CD14-positive monocyte (primary cell): ENCODE measurements at regions not wholly inside any gene's neighbourhood (a gene's known extent, or its start where the extent isn't known, plus 50 kb on each side); places are given as distances from the start of the nearest gene placed in this dataset.

ENCODE experiments used
- DNase-seq, 3 donors: peaks; one replicate each; pipeline ENCODE4 v3.0.0-alpha.2; 2011 to 2022
- H2AFZ ChIP-seq: 2 replicates; pipeline ENCODE4 v1.6.0; 2012; ENCODE audit warnings: mild to moderate bottlenecking, low read depth, low read length, inconsistent platforms; ENCODE audit not compliant: insufficient read depth, poor library complexity, severe bottlenecking
- H3K27ac ChIP-seq, 2 donors: 1 replicate in 1 of 2; 2 replicates in 1 of 2; pipeline ENCODE4 v1.5.1; 2012 to 2013; ENCODE audit warnings: low read length in 2 of 2, control low read depth in 1 of 2, inconsistent platforms in 1 of 2, low read depth in 1 of 2, mild to moderate bottlenecking in 1 of 2
- H3K27me3 ChIP-seq, 2 donors: one replicate each; pipeline versions ENCODE4 v1.6.0 to v1.6.1; 2011 to 2013; ENCODE audit warnings: low read length in 2 of 2; ENCODE audit not compliant: control insufficient read depth in 2 of 2, insufficient read depth in 2 of 2
- H3K36me3 ChIP-seq, 2 donors: replicated peaks in 1 of 2; 1 replicate in 1 of 2; 2 replicates in 1 of 2; pipeline versions ENCODE4 v1.5.1 to v1.6.1; 2012 to 2013; ENCODE audit warnings: low read length in 2 of 2, control low read depth in 1 of 2, inconsistent platforms in 1 of 2, mild to moderate bottlenecking in 1 of 2; ENCODE audit not compliant: insufficient read depth in 2 of 2, control insufficient read depth in 1 of 2
- H3K4me1 ChIP-seq, 2 donors: 1 replicate in 1 of 2; 2 replicates in 1 of 2; pipeline versions ENCODE4 v1.5.1 to v1.6.1; 2012 to 2013; ENCODE audit warnings: low read length in 2 of 2, control low read depth in 1 of 2, inconsistent platforms in 1 of 2, mild to moderate bottlenecking in 1 of 2, moderate library complexity in 1 of 2; ENCODE audit not compliant: insufficient read depth in 2 of 2, control insufficient read depth in 1 of 2
- H3K4me2 ChIP-seq: replicated peaks from 2 replicates; pipeline ENCODE3; 2012; ENCODE audit warnings: low read length, moderate library complexity, mild to moderate bottlenecking; ENCODE audit not compliant: poor library complexity, severe bottlenecking; ENCODE audit errors: extremely low read depth
- H3K4me3 ChIP-seq, 3 experiments: fragments of 200-600 bp in 1 of 3; sonication (generic) in 1 of 3; replicated peaks in 1 of 3; 1 replicate in 2 of 3; 2 replicates in 1 of 3; pipeline ENCODE4 v1.5.1; 2011 to 2013; ENCODE audit warnings: low read length in 3 of 3, mild to moderate bottlenecking in 3 of 3, control low read depth in 2 of 3, low read depth in 2 of 3, inconsistent platforms in 1 of 3, moderate library complexity in 1 of 3
- H3K79me2 ChIP-seq: 2 replicates; pipeline ENCODE4 v1.6.0; 2012; ENCODE audit warnings: mild to moderate bottlenecking, control low read depth, inconsistent platforms, low read length, moderate library complexity; ENCODE audit not compliant: insufficient read depth
- H3K9ac ChIP-seq: 2 replicates; pipeline ENCODE4 v1.6.0; 2017; ENCODE audit warnings: low read length, mild to moderate bottlenecking; ENCODE audit not compliant: insufficient read depth, poor library complexity, severe bottlenecking
- H3K9me3 ChIP-seq, 2 donors: replicated peaks in 1 of 2; 1 replicate in 1 of 2; 2 replicates in 1 of 2; pipeline versions ENCODE4 v1.5.1 to v1.6.1; 2012 to 2013; ENCODE audit warnings: low read length in 2 of 2, control low read depth in 1 of 2; ENCODE audit not compliant: control insufficient read depth in 1 of 2, insufficient read depth in 1 of 2
- H4K20me1 ChIP-seq: 2 replicates; pipeline ENCODE4 v1.6.0; 2012; ENCODE audit warnings: mild to moderate bottlenecking, low read length, control low read depth, moderate library complexity; ENCODE audit not compliant: insufficient read depth
- H3K27ac Mint-ChIP-seq, 7 donors: one replicate each; pipeline ENCODE4 v1.8.0; 2020; ENCODE audit warnings: mild to moderate bottlenecking in 7 of 7, mixed read lengths in 7 of 7, moderate library complexity in 6 of 7, inconsistent platforms in 2 of 7
- H3K27me3 Mint-ChIP-seq, 3 donors: one replicate each; pipeline ENCODE4 v1.8.0; 2021 to 2022; ENCODE audit warnings: low read depth in 3 of 3, mild to moderate bottlenecking in 3 of 3, mixed read lengths in 3 of 3, moderate library complexity in 3 of 3, inconsistent platforms in 1 of 3
- H3K36me3 Mint-ChIP-seq, 2 donors: one replicate each; pipeline ENCODE4 v1.8.0; 2020; ENCODE audit warnings: mixed read lengths in 2 of 2, inconsistent platforms in 1 of 2, mild to moderate bottlenecking in 1 of 2
- H3K4me1 Mint-ChIP-seq: one replicate; pipeline ENCODE4 v1.8.0; 2020; ENCODE audit warnings: mild to moderate bottlenecking, mixed read lengths
- H3K4me3 Mint-ChIP-seq, 2 donors: one replicate each; pipeline ENCODE4 v1.8.0; 2020; ENCODE audit warnings: mild to moderate bottlenecking in 2 of 2, mixed read lengths in 2 of 2, moderate library complexity in 1 of 2
- H3K9me3 Mint-ChIP-seq, 7 donors: one replicate each; pipeline ENCODE4 v1.8.0; 2020 to 2022; ENCODE audit warnings: mixed read lengths in 7 of 7, mild to moderate bottlenecking in 6 of 7, moderate library complexity in 6 of 7, inconsistent platforms in 2 of 7
- CTCF ChIP-seq: fragments of 200-600 bp; IDR thresholded peaks from one replicate; pipeline ENCODE4 v1.8.0; 2022; ENCODE audit warnings: antibody characterized with exemption, mild to moderate bottlenecking
- WGBS: methylation state at CpG from one replicate; pipeline ENCODE4 v1.1.5; 2013; ENCODE audit warnings: missing lambda C conversion rate; ENCODE audit not compliant: insufficient coverage; 5-methylcytosine and 5-hydroxymethylcytosine counted together
- intact Hi-C, 2 donors: fragments of 100-400 bp; cut with micrococcal nuclease; formaldehyde crosslinking; loops; one replicate each; pipeline versions ENCODE4 v1.15.0 to v1.15.1; 2023

- no peak for TF ChIP-seq CTCF
- intact Hi-C loops, result no loop called here
- Histone ChIP-seq H2AFZ (no peak overlapping the region), H3K9me3 (no peaks in the 10 kb centered on the region), H4K20me1 (no peaks in the 10 kb centered on the region), H3K27me3 (no peaks in the 10 kb centered on the region), H3K36me3 (no peaks in the 10 kb centered on the region), H3K27ac (no peak overlapping the region), H3K4me2 (no peak overlapping the region), H3K4me1 (no peaks in the 10 kb centered on the region), H3K79me2 (no peaks in the 10 kb centered on the region), H3K4me3 (no peak overlapping the region), H3K9ac (no peak overlapping the region)
- DNase-seq, result no peak
- Mint-ChIP-seq H3K27ac (no peak overlapping the region), H3K27me3 (peaks cover 2% of the 10 kb centered on the region in 3 donors), H3K4me3 (no peak overlapping the region), H3K36me3 (no peaks in the 10 kb centered on the region), H3K4me1 (no peaks in the 10 kb centered on the region), H3K9me3 (peaks cover 0 to 2% (median 0%) of the 10 kb centered on the region in 7 donors)
- WGBS, result 82% methylated on average over 2 of the region's 3 CpGs
Observed at GRCh38 chr1:4176841-4177240, 276.8 kb upstream of the C1orf174 start.

DNA sequence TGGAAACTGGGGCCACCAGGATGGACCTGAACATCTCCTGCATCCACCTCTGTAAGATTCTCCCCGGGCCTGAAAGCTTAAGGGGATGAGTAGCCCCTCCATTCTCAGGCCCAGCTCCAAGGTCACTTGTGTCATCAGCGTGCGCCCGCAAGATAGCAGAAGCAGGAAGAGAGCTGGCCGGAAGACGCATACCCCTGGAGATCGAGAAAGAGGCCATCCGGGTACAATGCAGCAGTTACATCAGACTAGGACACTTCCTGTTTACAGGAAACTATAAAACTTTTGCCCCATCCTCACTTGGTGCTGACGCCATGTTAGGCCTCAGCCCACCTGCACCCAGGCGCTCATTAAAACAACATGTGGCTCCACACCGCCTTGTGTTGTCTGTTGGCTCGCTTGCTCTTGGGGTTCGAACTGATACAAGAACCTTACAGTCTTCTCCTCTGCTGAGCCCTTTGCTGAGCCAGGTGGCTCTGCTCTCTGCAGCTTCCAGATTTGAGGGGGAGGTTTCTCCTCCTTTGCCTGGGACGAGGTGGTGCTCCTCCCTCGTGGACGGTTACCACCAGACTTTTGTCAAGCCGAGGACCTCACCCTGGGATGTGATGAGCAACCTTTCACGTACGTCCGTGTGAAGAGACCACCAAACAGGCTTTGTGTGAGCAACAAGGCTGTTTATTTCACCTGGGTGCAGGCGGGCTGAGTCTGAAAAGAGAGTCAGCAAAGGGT lies 277.5 kb upstream of the C1orf174 start:
- Histone ChIP-seq H2AFZ (no peak overlapping the region), H3K4me1 (no peaks in the 10 kb centered on the region), H3K9ac (no peak overlapping the region), H3K4me2 (no peak overlapping the region), H3K4me3 (no peak overlapping the region), H3K79me2 (no peaks in the 10 kb centered on the region), H3K27me3 (no peaks in the 10 kb centered on the region), H3K27ac (no peak overlapping the region), H3K36me3 (no peaks in the 10 kb centered on the region), H4K20me1 (no peaks in the 10 kb centered on the region), H3K9me3 (no peaks in the 10 kb centered on the region)
- peaks cover 0 to 2% (median 0%) of the 10 kb centered on the region in 7 donors for H3K9me3 Mint-ChIP-seq
- intact Hi-C loops, result no loop called here
- WGBS, result 69% methylated on average over 18 of the region's 21 CpGs
- no peak overlapping the region for H3K27ac Mint-ChIP-seq
- H3K27me3 Mint-ChIP-seq, result peaks cover under 1 to 2% (median 2%) of the 10 kb centered on the region in 3 donors
- H3K4me1 Mint-ChIP-seq, result no peaks in the 10 kb centered on the region
- no peak overlapping the region for H3K4me3 Mint-ChIP-seq
- no peak for TF ChIP-seq CTCF
- H3K36me3 Mint-ChIP-seq, result no peaks in the 10 kb centered on the region
- DNase-seq, result no peak
